HG03039 (cell line): ENCODE measurements at regions not wholly inside any gene's neighbourhood (a gene's known extent, or its start where the extent isn't known, plus 50 kb on each side); places are given as distances from the start of the nearest gene placed in this dataset.

Experiments used
- ATAC-seq: cut with Tn5 transposase; IDR thresholded peaks from one replicate; pipeline ENCODE4 v1.9.1; 2021; ENCODE audit warnings: mild to moderate bottlenecking, moderate library complexity; ENCODE audit not compliant: unreplicated experiment

- no peak for ATAC-seq
These were observed 195.2 kb upstream of the POU3F1 start for GRCh38 chr1:38241594-38242334.

GRCh38 chr1:38240618-38241017 lies 194.0 kb upstream of the POU3F1 start:
- no peak for ATAC-seq

GRCh38 chr1:38239258-38239835 lies 192.8 kb upstream of the POU3F1 start:
- ATAC-seq = no peak

GRCh38 chr1:38238294-38238693 lies 191.7 kb upstream of the POU3F1 start:
- no peak for ATAC-seq

- ATAC-seq = no peak
These were observed 189.1 kb upstream of the POU3F1 start for GRCh38 chr1:38235705-38236104.

- no peak for ATAC-seq
These were observed 185.3 kb upstream of the POU3F1 start for GRCh38 chr1:38231941-38232340.

- ATAC-seq = no peak
These were observed 182.1 kb upstream of the POU3F1 start for GRCh38 chr1:38228718-38229117.

GRCh38 chr1:38225745-38226144 lies 179.2 kb upstream of the POU3F1 start:
- ATAC-seq = no peak

GRCh38 chr1:38223391-38223790 lies 176.8 kb upstream of the POU3F1 start:
- no peak for ATAC-seq

GRCh38 chr1:38222891-38223290 lies 176.3 kb upstream of the POU3F1 start:
- ATAC-seq = no peak

GRCh38 chr1:38221006-38221649 lies 174.5 kb upstream of the POU3F1 start:
- ATAC-seq = no peak

GRCh38 chr1:38217316-38217715 lies 170.7 kb upstream of the POU3F1 start:
- ATAC-seq = no peak

GRCh38 chr1:38213646-38214434 lies 167.2 kb upstream of the POU3F1 start:
- ATAC-seq = no peak

- ATAC-seq = no peak
These were observed 164.2 kb upstream of the POU3F1 start for GRCh38 chr1:38210895-38211177.

GRCh38 chr1:38210021-38210894 lies 163.7 kb upstream of the POU3F1 start:
- no peak for ATAC-seq

GRCh38 chr1:38208716-38209632 lies 162.4 kb upstream of the POU3F1 start:
- no peak for ATAC-seq

- ATAC-seq = no peak
These were observed 161.3 kb upstream of the POU3F1 start for GRCh38 chr1:38207906-38208305.

GRCh38 chr1:38207275-38207674 lies 160.7 kb upstream of the POU3F1 start:
- no peak for ATAC-seq

- ATAC-seq = no peak
These were observed 158.1 kb upstream of the POU3F1 start for GRCh38 chr1:38204698-38205097.

- no peak for ATAC-seq
These were observed 156.8 kb upstream of the POU3F1 start for GRCh38 chr1:38203441-38203840.
